NCI-H2081 (cell line): ENCODE measurements at regions not wholly inside any gene's neighbourhood (a gene's known extent, or its start where the extent isn't known, plus 50 kb on each side); places are given as distances from the start of the nearest gene placed in this dataset.

Experiments
- DNase-seq, 2 experiments: peaks; one replicate each; lab custom pipeline; 2025; lab: John Stamatoyannopoulos, UW

DNA sequence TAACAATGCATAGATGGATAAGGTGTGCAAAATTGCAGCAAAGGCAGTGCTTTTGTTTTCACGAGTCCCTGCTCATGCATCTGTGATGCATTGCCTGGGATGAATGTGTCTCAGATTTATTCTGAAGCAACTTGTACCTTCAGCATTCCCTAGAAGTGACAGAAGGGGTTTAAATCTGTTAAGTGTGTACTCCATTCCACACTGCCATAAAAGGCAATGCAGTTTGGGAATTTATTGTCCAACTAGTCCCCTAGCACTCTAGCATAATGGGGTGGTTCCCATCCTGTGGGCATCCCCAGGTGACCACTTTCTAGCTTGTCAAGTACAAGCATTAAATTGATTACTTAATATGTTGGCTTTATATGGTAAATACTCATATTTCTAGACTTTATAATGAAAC, 306.5 kb upstream of the CBLB start:
- DNase-seq, result no peak

DNA sequence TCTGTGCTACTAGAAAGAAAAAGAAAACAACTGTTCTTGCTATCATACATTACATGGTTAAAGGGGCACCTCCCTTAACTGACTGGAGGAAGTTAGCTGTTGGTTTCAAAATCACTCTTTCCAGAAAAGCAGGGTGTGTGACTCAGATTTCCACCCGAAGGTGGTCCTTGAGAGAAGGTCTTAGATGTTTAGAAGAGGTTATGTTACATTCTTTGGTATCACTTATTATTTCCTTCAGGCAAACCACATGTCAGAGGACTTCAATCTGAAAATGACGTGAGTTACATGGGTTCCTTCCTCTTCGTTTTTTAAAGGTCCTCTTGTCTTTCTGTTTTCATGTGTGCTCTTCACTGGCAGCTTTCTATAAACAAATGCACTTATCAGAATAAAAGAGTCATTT, 307.9 kb upstream of the CBLB start:
- DNase-seq, result no peak

- DNase-seq, result no peak
These were observed 314.2 kb upstream of the CBLB start for GRCh38 chr3:106182950-106183511.

- DNase-seq, result peak in 1 of 2 experiments; percentile 10
These were observed 315.1 kb upstream of the CBLB start for GRCh38 chr3:106183762-106184391.

GRCh38 chr3:106184540-106185457, 316.0 kb upstream of the CBLB start:
- DNase-seq, result no peak

DNA sequence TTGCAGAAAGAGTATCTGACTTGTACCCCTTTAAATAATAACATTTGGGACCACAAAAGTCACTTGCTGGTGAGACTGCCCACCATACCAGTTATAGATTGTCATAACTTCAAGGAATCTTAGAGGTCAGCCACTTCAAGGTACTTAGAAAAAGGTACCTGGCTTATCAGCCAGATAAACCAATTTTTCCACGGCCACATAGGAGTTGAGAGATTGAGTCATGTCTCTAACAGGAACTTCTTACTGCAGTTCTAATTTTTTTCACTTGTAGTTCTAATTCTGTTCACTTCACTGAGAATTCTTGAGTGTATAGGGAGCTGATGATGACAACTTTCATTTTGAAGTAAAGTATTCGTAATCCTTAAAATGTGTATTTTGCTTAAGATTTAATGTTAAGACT, 317.1 kb upstream of the CBLB start:
- DNase-seq, result no peak

DNA sequence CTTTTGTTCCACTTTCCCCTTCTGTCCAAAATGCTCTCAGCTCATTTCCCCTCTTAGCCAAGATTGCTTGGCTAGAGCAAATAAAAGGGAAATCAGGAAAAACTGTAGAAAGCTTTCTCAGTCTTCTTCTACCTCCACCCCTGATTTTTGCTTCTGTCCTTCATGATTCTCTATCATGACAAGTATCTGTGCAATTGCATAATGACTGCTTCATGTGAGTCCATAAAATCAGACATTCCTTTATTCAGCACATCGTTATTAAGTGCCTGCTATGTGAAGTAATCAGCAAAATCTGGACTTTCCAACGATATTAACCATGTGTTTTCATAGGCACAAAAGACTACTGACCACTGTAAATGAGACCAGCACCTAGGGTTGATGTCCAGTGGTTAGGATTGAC, 321.5 kb upstream of the CBLB start:
- no peak for DNase-seq

DNA sequence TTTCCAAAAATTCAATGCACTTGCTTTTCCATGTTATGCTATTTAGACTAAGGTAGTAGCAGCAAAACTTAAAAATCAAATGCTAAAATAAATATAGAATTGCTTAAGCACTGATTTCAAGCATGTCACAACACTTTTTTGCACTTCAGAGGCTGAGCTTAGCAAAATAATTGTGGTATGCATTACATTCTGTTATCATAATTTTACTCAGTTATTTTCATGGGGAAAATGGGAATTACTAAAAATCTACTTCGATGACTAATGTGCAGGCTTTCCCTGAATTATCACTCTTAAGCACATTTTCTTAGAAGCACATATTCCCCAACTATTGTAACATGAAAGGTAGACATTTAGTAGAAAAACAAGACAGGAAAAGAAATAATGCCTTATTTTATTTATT, 322.4 kb upstream of the CBLB start:
- no peak for DNase-seq

- DNase-seq, result no peak
These were observed 323.1 kb upstream of the CBLB start for GRCh38 chr3:106191913-106192312.

DNA sequence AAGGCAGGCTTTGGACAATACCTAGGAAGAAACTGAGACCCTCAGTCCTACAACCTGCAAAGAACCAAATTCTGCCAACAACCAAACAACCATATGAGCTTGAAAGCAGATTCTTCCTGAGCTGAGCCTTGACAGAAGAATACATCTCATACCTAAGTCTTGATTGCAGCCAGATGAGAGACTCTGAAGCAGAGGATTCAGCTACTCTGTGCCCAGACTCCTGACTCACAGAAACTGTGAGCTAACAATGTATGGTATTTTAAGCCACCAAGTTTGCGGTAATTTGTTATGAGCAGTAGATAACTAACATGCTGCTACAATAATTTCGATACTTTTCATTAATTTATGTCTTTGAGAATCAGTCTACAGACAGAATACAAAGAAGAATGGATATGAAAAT, 325.1 kb upstream of the CBLB start:
- no peak for DNase-seq

GRCh38 chr3:106194726-106195125, 325.9 kb upstream of the CBLB start:
- DNase-seq, result no peak

GRCh38 chr3:106197532-106198194, 328.9 kb upstream of the CBLB start:
- no peak for DNase-seq

GRCh38 chr3:106204160-106204868, 335.5 kb upstream of the CBLB start:
- no peak for DNase-seq

DNA sequence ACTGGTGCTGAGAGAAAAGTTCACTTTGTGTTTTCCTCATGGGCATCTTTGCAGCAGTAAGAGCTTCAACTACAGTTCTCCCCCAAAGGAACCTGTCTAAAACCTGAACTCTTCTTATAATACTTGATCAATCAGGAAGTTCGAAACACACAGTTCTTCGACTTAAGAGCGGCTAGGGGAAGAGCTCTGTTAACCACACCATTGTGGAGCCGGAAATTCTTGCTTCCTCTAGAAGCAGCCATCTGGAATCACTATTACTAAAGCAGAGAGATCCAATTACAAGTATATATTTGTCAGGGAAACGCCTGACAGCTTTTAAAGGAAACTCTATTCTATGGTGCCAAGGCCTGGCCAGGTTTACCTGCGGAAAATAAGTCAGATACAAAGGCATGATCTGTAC, 337.3 kb upstream of the CBLB start:
- peak; percentile 27 to 70 for DNase-seq

- no peak for DNase-seq
These were observed 337.8 kb upstream of the CBLB start for GRCh38 chr3:106206613-106207012.

- DNase-seq, result no peak
These were observed 339.4 kb upstream of the CBLB start for GRCh38 chr3:106208251-106208650.

- DNase-seq, result no peak
These were observed 340.2 kb upstream of the CBLB start for GRCh38 chr3:106208967-106209366.

- no peak for DNase-seq
These were observed 340.7 kb upstream of the CBLB start for GRCh38 chr3:106209482-106209881.

GRCh38 chr3:106210923-106211322, 342.1 kb upstream of the CBLB start:
- DNase-seq, result no peak

DNA sequence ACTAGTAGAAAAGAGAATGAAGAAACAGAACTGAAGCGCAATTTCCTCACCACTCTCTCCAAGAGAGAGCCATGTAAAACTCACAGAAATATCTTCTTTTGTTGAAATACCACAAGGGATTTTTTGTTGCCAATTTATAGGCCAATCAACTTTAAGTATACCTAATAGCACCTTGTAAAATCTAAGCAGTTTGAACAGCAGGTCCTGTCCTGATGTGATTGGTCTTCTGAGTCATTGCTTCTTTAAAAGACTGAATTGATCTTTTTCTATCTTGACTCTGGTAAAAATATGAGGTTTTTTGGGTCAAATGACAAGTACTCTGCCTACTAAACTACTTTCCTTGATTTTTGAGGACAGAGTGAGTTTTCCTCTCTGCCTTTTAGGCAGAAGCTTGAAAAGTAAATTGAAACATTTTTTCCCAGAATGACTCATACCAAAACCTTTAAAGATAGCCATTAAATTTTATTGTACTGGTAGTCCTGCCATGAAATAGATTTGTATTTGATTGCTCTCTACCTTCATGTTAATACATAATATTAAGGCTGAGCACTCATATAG, 343.9 kb upstream of the CBLB start:
- no peak for DNase-seq

DNA sequence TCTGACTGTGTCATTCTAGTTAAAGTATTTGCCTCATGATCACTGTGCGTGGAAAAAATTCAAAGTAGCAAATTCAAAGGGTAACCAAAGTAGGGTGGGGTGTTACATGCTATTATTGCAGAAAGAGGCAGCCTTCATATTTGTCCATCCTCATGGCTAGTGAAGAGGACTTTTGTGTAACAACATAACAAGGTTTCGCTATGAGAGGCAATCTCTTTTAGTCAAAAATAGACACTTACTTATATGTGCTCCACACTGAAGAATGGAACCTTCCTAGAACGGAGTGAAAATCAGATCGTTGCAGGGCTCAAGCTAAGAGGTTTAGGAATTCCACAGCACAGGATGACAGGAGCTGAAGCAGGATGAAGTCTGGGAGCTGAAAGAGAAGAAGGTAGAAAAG, 345.1 kb upstream of the CBLB start:
- no peak for DNase-seq

GRCh38 chr3:106214641-106215040, 345.8 kb upstream of the CBLB start:
- no peak for DNase-seq
